ENCODE measurements at regions not wholly inside any gene's neighbourhood (a gene's known extent, or its start where the extent isn't known, plus 50 kb on each side); places are given as distances from the start of the nearest gene placed in this dataset.

DNA sequence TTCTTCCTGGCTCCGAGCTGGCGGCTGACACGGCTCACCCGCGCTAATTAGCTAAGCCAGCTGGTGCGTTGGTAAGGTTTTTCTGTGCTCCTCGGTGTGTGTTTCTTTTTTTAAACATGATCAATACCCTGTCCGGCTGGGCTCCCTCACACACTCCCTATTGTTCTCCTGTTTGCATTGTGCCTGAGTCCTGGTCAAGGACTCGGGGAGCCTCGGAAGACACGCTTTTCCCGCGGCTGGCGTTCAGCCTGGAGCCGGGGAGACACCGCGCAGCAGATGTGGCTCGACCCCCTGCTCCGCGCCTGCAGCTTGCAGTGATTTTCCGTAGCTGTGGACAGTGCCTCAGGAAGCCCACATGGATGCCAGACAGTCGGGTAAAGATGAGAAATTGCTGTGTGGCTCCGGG lies 454.9 kb upstream of the CADM1 start:
- H3K27me3 ChIP-seq = no peaks in the 10 kb centered on the region
- H3K27ac ChIP-seq = no peak overlapping the region
- intact Hi-C loops (cut with DNase I) = no loop called here
- no peaks in the 10 kb centered on the region for H3K4me1 ChIP-seq (replicated peaks in 1 of 2)
- DNase-seq = no peak
- H3K36me3 ChIP-seq (replicated peaks in 1 of 2) = no peaks in the 10 kb centered on the region
- TF ChIP-seq POLR2A (IDR thresholded peaks at IDR 0.05) = no peak
- TF ChIP-seq, protein P1, sequence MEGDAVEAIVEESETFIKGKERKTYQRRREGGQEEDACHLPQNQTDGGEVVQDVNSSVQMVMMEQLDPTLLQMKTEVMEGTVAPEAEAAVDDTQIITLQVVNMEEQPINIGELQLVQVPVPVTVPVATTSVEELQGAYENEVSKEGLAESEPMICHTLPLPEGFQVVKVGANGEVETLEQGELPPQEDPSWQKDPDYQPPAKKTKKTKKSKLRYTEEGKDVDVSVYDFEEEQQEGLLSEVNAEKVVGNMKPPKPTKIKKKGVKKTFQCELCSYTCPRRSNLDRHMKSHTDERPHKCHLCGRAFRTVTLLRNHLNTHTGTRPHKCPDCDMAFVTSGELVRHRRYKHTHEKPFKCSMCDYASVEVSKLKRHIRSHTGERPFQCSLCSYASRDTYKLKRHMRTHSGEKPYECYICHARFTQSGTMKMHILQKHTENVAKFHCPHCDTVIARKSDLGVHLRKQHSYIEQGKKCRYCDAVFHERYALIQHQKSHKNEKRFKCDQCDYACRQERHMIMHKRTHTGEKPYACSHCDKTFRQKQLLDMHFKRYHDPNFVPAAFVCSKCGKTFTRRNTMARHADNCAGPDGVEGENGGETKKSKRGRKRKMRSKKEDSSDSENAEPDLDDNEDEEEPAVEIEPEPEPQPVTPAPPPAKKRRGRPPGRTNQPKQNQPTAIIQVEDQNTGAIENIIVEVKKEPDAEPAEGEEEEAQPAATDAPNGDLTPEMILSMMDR (IDR thresholded peaks at IDR 0.05) = no peak
- 74 to 84% (median 78%) methylated on average over 22 to 23 of the region's 23 CpGs for WGBS, 4 donors
- H3K9me3 ChIP-seq (replicated peaks in 1 of 3) = no peaks in the 10 kb centered on the region
- no peak overlapping the region for H3K4me3 ChIP-seq

DNA sequence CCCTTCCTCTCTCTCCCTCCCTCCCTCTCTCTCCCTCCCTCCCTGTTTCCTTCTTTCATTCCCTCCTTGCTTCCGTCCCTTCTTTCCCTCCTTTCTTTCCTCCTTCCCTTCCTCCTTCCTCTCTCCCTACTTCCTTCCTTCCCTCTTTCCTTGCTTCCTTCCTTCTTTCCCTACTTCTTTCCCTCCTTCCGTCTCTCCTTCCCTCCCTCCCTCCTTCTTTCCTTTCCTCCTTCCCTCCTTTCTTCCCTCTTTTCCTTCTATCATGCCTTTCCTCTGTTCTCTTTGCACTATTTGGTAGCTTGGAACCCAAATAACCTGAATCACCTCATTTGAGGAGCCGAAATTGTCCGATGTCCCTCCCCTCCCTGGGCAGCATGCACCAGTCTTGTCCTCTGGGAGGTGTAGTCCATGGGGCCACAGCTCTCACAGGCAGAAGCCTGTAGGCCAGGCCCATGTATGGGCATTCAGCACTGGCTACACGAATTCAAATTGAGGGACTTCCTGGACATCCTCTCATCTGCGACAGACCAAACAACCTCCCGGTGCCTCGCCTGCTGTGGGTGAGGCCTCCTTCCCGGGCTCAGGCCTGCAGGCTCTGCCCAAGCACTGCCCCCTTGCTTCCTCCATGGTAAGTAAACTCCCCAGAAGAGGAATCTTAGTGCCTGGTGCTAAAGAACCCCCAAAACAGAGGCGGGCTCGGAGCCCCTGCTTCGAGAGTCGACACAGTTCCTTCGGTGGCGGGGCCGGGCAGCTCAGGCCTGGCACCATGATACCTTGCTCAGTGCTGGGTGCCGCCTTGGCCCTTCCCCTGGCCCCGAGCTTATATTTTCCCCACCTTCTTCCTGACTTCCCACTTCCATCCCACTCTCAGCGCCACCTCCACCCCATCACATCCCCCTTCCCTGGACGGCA lies 454.1 kb upstream of the CADM1 start:
- 88 to 93% (median 89%) methylated on average over 15 to 20 of the region's 20 CpGs for WGBS, 4 donors
- H3K4me1 ChIP-seq (replicated peaks in 1 of 2) = no peaks in the 10 kb centered on the region
- no peak for TF ChIP-seq POLR2A (IDR thresholded peaks at IDR 0.05)
- TF ChIP-seq, protein P1 (IDR thresholded peaks at IDR 0.05) = no peak
- H3K9me3 ChIP-seq (replicated peaks in 1 of 3) = no peaks in the 10 kb centered on the region
- DNase-seq = no peak
- intact Hi-C loops (cut with DNase I) = no loop called here
- no peak overlapping the region for H3K4me3 ChIP-seq
- H3K27ac ChIP-seq = no peak overlapping the region
- no peaks in the 10 kb centered on the region for H3K36me3 ChIP-seq (replicated peaks in 1 of 2)
- H3K27me3 ChIP-seq = no peaks in the 10 kb centered on the region

DNA sequence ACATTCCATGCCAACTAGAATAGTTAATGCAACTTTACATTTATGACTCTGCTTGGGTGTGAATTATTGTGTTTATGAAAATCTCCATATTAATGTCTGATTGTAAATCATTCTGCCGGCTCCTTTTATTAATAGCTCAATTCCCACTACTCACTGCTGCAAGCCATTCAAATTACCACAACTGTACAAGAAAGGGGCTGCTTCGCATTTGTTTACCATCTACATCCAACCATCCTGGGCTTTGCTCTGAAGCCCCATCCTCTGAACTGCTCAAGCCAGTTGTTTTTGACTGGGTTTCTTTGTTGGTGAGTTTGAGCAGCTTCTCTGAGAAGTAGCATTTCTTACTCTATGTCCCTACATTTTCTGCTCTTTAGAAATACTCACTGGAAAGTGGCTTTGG lies 451.6 kb upstream of the CADM1 start:
- H3K9me3 ChIP-seq (replicated peaks in 1 of 3) = no peaks in the 10 kb centered on the region
- intact Hi-C loops (cut with DNase I) = no loop called here
- no peak overlapping the region for H3K27ac ChIP-seq
- no peak for DNase-seq
- no peaks in the 10 kb centered on the region for H3K36me3 ChIP-seq (replicated peaks in 1 of 2)
- H3K27me3 ChIP-seq = no peaks in the 10 kb centered on the region
- no peak overlapping the region for H3K4me3 ChIP-seq
- TF ChIP-seq POLR2A (IDR thresholded peaks at IDR 0.05) = no peak
- TF ChIP-seq, protein P1 (IDR thresholded peaks at IDR 0.05) = no peak
- 81 to 88% (median 85%) methylated on average over 2 of the region's 2 CpGs for WGBS, 4 donors
- no peaks in the 10 kb centered on the region for H3K4me1 ChIP-seq (replicated peaks in 1 of 2)

DNA sequence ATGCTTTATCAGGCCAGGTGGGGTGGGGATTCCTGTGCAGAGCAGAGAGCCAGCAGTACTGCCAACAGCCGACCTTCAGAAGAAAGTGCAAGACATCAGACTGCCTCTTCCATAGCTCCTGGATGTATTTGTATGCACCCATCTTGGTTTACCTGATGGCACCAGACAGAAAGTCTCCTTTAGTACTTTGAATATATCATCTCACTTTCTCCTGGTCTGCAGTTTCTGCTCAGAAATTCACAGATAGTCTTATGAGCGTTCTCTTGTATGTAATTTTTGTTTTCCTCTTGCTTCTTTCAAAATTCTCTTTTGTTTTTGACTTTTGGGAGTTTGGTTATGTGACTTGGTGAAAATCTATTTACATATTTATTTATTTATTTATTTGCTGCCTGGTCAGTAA lies 446.4 kb upstream of the CADM1 start:
- WGBS, 4 donors = 79 to 93% (median 87%) methylated on average over 2 of the region's 2 CpGs
- Histone ChIP-seq H3K27ac (no peak overlapping the region), H3K4me1 (replicated peaks in 1 of 2) (no peaks in the 10 kb centered on the region), H3K4me3 (no peak overlapping the region), H3K36me3 (replicated peaks in 1 of 2) (no peaks in the 10 kb centered on the region), H3K9me3 (replicated peaks in 1 of 3) (peaks cover 0 to 6% (median 0%) of the 10 kb centered on the region in 3 donors), H3K27me3 (no peaks in the 10 kb centered on the region)
- DNase-seq = no peak
- intact Hi-C loops (cut with DNase I) = no loop called here
- TF ChIP-seq, protein P1 (IDR thresholded peaks at IDR 0.05) = no peak
- TF ChIP-seq POLR2A (IDR thresholded peaks at IDR 0.05) = no peak
